HG03103 (cell line): ENCODE measurements at regions not wholly inside any gene's neighbourhood (a gene's known extent, or its start where the extent isn't known, plus 50 kb on each side); places are given as distances from the start of the nearest gene placed in this dataset.

Source experiments
- ATAC-seq: cut with Tn5 transposase; IDR thresholded peaks from one replicate; pipeline ENCODE4 v1.9.1; 2021; ENCODE audit warnings: low read depth; ENCODE audit not compliant: unreplicated experiment

- no peak for ATAC-seq
These were observed 56.0 kb upstream of the CTTNBP2 start for GRCh38 chr7:117929237-117929636.

GRCh38 chr7:117931314-117931713 is 58.1 kb upstream of the CTTNBP2 start:
- ATAC-seq, result no peak

GRCh38 chr7:117937049-117937752 is 64.0 kb upstream of the CTTNBP2 start:
- no peak for ATAC-seq

GRCh38 chr7:117937753-117938483 is 64.7 kb upstream of the CTTNBP2 start:
- ATAC-seq, result no peak

GRCh38 chr7:117941138-117941810 is 68.0 kb upstream of the CTTNBP2 start:
- no peak for ATAC-seq

GRCh38 chr7:117942780-117943179 is 69.5 kb upstream of the CTTNBP2 start:
- ATAC-seq, result no peak

- no peak for ATAC-seq
These were observed 71.6 kb upstream of the CTTNBP2 start for GRCh38 chr7:117944886-117945285.

- no peak for ATAC-seq
These were observed 73.0 kb upstream of the CTTNBP2 start for GRCh38 chr7:117946151-117946633.

GRCh38 chr7:117949232-117949631 is 76.0 kb upstream of the CTTNBP2 start:
- ATAC-seq, result no peak

GRCh38 chr7:117950601-117951260 is 77.5 kb upstream of the CTTNBP2 start:
- ATAC-seq, result no peak

- no peak for ATAC-seq
These were observed 78.0 kb upstream of the CTTNBP2 start for GRCh38 chr7:117951285-117951684.

GRCh38 chr7:117951691-117952280 is 78.5 kb upstream of the CTTNBP2 start:
- ATAC-seq, result no peak

GRCh38 chr7:117955046-117955445 is 81.8 kb upstream of the CTTNBP2 start:
- no peak for ATAC-seq

GRCh38 chr7:117960351-117960750 is 87.1 kb upstream of the CTTNBP2 start:
- ATAC-seq, result no peak

- no peak for ATAC-seq
These were observed 88.0 kb upstream of the CTTNBP2 start for GRCh38 chr7:117961235-117961634.

- ATAC-seq, result no peak
These were observed 89.2 kb upstream of the CTTNBP2 start for GRCh38 chr7:117962366-117962994.

GRCh38 chr7:117963264-117964197 is 90.3 kb upstream of the CTTNBP2 start:
- ATAC-seq, result no peak

GRCh38 chr7:117970801-117971200 is 97.6 kb upstream of the CTTNBP2 start:
- ATAC-seq, result no peak
